SK-N-SH treated with all-trans-retinoic acid at 6 μM for 48 hours (cell line): ENCODE measurements at regions not wholly inside any gene's neighbourhood (a gene's known extent, or its start where the extent isn't known, plus 50 kb on each side); places are given as distances from the start of the nearest gene placed in this dataset.

ENCODE experiments used
- ARNTL ChIP-seq: fragments of 450-650 bp; formaldehyde crosslinking; IDR thresholded peaks from 2 replicates; pipeline ENCODE4 v1.5.0; 2020; ENCODE audit warnings: low read depth, mild to moderate bottlenecking, moderate library complexity, borderline replicate concordance
- SNAI2 ChIP-seq: fragments of 250-450 bp; sonication (Bioruptor Pico); IDR thresholded peaks from 2 replicates; pipeline ENCODE4 v1.5.0; 2020; ENCODE audit warnings: mild to moderate bottlenecking, moderate library complexity
- TSHZ2 ChIP-seq: fragments of 250-450 bp; sonication (Bioruptor Pico); IDR thresholded peaks from 2 replicates; pipeline ENCODE4 v1.5.0; 2020; ENCODE audit warnings: mild to moderate bottlenecking, moderate library complexity
- ZC3H10 ChIP-seq: fragments of 250-450 bp; sonication (Bioruptor Pico); IDR thresholded peaks from 2 replicates; pipeline ENCODE4 v1.5.1; 2021; ENCODE audit warnings: mild to moderate bottlenecking, moderate library complexity
- ZFP3 ChIP-seq: fragments of 250-450 bp; sonication (Bioruptor Pico); IDR thresholded peaks from 2 replicates; pipeline ENCODE4 v1.5.0; 2020; ENCODE audit warnings: mild to moderate bottlenecking, moderate library complexity
- ZNF8 ChIP-seq: fragments of 450-650 bp; formaldehyde crosslinking; IDR thresholded peaks from 2 replicates; pipeline ENCODE4 v1.5.0; 2020; ENCODE audit warnings: mild to moderate bottlenecking, moderate library complexity

DNA sequence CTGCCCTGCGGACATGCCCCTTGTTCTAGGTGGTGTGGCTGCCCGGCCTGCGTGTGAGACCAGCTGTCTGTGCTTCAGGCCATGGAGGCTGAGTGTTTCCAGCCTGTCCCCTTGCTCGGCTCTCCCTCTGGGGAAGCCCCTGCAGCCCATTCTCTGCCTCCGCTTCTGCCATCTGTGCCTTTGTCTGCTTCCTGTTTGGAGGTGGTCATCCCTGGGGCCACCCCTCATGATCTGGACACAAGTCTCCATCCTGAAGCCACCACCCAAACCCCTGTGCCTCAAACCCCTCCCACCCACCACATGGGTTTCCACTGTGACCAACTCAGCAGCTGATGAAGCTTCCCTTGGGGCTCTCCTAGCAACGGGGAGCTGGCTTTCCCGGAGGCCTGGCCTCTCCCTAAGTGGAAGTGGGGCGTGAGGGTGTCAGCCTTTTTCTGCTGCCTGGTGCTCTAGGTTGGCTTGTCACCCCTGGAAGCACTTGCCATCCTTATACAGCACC is 184.9 kb downstream of the SEC14L1 start:
- no peak for TF ChIP-seq ZNF8 (CRISPR knock-in tag)
- TF ChIP-seq ZC3H10 (CRISPR knock-in tag): no peak
- no peak for TF ChIP-seq SNAI2 (CRISPR knock-in tag)
- no peak for TF ChIP-seq ZFP3 (CRISPR knock-in tag)
- TF ChIP-seq ARNTL (CRISPR knock-in tag): no peak
- no peak for TF ChIP-seq TSHZ2 (CRISPR knock-in tag)
